HG02610 (cell line): ENCODE measurements at regions not wholly inside any gene's neighbourhood (a gene's known extent, or its start where the extent isn't known, plus 50 kb on each side); places are given as distances from the start of the nearest gene placed in this dataset.

ENCODE experiments used
- ATAC-seq: cut with Tn5 transposase; IDR thresholded peaks from one replicate; pipeline ENCODE4 v1.9.1; 2021; ENCODE audit warnings: mild to moderate bottlenecking, moderate library complexity; ENCODE audit not compliant: unreplicated experiment

DNA sequence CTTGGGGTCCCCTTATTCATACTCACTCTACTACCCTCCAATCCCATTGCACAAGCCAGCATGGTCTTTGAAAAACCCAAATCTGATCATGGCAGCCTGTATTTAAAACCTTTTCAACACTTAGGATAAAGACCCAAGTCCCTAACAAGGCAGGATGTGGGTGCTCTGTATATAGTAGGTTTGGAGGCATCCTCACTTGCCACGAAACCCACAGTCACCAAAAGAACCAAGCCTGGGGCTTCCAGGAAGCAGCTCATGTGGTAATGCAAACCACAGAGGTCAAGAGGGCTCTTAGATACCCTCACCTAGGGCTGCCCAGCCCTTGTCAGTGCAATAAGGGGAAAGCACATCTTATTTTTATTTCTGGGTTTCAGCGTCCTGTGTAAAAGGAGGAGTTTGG, 218.6 kb upstream of the ASIC2 start:
- no peak for ATAC-seq

DNA sequence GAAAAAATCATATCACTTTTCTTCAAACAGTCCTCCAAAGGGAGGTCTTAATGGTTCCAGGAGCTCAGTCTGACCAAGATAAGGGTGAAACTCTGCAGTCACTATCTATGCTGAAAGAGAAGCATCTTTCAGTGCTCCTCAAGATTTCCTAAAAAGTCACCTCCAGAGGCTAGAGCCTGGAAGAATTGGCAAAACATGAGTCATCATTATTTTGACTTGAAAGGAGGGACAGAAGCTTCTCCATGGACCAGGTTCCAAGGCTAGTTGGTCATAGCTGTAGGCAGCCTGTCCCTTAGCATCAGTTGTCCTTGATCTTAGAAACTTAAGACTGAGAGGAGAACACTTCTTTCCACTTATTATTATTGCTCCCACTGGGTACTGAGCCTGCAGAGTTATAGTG, 219.0 kb upstream of the ASIC2 start:
- ATAC-seq = no peak

DNA sequence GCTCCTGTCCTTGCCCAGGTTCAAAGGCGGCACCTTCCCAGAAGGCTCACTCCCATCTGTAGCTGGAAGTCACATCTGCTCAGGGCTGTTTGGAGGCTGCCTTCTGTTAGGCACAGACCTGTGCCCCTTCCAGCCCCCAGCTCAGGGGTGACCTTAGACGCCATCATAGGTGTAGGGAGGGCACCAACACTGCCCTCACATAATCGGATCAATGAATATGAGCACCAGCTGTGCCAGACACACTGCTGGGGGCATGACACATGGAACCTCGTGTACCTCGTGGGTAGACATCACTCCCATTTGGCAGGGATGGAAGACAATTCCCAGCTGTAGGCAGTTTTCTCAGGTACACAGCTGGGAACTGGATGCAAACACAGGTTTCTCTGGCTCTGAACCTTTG, 220.7 kb upstream of the ASIC2 start:
- ATAC-seq = no peak

DNA sequence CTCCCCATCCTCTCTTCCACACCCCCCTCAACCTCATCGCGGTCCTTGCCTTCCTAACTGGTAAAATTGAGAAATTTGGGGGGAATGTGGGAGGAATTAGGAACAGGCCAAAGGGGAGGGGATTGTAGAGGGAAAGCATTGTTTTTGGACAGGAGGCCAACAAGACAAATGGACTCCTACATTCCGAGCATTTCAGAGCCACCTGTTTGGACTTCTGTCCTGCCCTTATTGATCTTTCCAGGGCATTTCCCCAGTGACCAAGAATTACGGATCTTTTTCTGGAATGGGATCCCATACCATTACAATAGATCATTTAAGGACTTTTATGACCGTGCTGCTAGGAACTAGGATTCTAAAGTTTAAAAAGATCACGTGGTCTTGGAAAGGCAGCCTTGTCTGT, 221.3 kb upstream of the ASIC2 start:
- no peak for ATAC-seq

DNA sequence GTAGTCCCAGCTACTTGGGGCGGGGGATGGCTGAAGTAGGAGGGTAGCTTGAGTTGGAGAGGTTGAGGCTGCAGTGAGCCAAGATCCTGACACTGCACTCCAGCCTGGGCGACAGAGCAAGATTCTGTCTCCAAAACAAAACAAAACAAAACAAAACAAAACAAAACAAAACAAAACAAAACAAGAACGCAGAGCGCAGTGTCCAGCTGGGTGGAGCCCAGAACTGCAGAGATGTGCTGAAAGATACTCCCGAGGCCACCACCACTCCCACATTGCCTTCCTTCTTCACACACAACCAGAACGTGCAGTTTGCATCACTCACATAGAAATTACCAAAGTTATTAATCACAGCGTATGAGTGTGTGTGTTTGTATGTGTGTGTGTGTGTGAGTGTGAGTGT, 222.9 kb upstream of the ASIC2 start:
- ATAC-seq = no peak

DNA sequence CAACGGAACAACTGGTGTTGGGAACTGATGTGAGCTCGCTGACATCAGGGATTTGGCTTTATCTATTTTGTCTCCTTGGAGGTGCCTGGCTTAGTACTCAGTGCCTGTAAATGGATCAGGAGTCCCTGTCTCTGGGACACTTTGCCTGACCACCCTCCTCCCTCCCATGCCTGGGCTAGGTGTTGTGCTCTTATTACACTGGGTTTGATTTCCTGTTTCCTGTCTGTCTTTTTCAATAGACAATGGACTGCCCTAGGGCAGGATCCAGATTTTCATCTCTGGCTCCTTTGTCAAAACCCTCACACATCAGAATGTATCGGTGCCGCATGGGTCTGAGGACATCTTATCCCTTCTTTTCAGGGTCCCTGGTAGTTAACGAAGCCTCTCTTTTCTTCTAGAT, 223.6 kb upstream of the ASIC2 start:
- ATAC-seq = no peak

DNA sequence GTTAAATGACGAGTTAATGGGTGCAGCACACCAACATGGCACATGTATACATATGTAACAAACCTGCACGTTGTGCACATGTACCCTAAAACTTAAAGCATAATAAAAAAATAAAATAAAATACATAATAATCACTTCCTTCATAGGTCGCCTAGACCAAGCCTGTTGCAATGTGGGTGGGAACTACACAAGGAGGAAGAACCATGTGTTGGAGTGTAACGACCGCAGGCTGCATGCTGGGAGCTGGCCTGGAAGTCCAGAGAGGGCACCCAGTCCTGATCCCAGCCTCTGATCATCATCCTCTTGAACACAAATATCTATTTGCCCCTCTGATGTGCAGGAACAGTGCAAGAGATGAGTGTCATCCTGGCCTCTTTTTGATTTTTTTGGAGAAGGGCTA, 224.7 kb upstream of the ASIC2 start:
- ATAC-seq = no peak

DNA sequence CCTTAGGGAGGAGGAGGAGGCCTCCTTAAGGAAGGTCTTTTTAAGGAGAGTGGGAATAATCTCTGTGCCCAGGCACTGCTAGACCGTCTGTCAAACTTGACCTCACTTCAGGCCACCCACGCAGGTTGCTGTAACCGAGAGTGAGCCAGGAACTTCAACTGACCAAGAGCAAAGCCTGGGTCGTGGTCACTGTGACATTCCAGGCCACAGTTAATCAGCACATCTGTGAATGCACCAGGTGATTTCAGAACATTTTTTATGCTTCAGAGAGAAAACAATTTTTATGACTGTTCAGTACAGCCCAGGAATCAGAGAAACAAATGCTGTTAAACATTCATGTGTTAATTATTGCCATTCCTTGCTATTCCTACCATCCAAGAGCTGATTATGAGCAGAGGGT, 226.6 kb upstream of the ASIC2 start:
- ATAC-seq = no peak

DNA sequence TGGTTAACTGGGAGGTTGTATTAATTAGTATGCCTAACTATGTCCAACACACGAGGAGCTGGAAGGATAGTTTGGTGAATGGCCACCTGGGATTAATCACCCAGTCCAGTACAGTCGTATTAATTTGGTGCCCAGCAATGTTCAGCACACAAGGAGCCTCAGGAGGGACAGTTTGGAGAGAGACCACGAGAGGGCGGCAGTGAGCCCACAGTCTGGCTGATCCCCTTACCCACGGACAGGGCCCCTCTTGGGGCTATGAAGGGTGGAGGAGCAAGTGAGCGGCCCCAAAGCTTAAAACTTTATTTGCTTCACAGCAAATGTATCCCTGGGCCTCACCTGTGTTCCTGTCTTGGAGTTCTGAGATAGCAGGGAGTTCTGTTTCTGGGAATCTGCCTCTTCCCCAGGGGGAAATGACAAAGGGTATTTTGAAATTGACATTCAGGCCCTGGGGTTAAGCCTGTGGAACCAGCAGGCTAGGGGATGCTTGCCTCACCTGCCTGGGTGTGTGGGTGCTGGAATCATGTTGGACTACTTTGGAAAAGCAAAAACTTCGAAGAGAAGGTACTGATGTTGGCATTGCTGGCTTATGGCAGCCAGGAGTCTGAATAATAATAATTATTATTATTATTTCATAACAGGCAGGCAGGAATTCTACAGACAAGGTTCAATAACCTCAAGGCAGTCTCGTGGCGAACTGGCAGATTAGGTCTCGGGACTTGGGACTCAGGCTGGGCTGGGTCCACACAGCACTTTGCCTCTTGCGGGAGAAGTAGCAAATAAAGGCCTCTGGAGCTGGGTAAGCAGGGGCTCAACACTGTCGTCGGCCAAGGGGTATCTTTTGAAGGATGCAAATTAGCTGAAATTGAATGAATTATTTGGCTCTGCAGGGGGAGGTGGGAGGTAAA, 227.6 kb upstream of the ASIC2 start:
- no peak for ATAC-seq

DNA sequence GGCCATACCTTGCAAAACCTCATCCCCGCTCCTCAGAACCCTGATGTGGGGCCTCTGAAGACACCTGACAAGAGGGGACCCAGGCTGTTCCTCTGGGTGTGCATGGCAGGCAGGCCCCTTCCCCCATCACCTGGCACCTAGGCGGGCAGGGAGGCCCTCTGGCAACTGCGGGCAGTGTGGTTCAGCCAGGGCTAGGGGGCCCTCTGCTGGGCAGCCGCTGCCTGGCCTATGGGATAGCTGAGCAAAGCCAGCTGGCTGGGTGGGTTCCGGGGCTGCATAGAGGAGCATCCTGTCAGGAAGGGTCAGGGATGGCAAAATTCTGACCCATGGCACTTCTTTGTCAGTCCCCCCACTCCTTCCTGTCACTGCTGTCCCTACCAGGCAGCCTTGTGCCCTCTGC, 228.7 kb upstream of the ASIC2 start:
- ATAC-seq = no peak

DNA sequence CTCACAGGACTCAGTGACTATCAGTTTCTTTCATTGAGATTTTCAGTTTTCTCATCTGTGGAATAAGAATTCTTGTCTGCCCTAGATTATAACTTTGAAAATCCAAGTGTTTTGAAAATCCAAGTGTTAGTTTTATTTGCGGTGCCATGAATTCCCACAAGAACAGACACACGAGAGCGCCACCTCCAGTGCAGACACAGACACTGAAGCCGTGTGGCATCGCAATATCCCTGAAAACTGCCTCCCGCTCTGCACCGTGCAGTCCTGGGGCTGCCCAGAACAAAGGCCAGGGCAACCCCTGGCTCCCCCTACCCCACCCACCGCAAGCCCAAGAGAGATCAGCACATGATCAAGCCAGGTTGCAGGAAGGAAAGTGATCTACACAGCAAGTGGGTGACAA, 229.5 kb upstream of the ASIC2 start:
- ATAC-seq = no peak

DNA sequence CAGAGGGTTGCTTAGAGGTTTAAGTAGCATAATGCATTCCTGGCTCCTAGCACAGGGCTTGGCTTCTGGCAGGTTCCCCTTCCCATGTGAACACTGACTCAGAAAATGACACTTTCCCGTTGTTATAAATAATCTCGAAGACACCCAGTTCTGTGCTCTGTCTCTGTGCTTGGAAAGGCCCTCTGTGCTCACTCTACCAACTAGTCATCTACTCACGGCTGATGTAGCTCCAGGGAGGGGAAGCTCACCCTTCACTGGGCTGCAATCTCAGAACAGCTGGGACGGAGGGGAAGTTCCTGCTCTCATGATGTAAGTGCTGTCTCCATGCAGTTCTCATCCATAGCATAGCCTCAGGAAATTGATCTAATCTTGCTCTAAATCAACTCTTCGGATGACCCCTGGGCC, 230.5 kb upstream of the ASIC2 start:
- ATAC-seq = no peak

DNA sequence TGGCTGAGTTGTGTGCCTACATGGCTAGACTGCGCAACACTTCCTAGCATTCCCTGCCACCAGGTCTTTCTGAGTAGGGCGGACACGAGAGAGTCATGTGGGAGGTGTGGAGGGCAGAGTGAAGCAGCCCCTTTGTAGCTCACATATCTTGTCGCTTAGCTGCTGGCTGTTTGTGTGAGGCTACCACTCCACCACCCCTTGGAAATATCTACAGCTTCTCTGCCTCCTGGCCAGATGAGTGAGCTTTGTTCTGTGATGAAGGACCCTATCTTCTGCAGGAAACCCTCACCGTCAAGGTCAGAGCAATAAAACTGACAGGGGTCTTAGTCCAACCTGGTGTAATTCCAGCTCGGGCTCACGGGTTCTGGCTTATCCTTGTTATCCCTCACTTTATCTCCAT, 232.1 kb upstream of the ASIC2 start:
- no peak for ATAC-seq

DNA sequence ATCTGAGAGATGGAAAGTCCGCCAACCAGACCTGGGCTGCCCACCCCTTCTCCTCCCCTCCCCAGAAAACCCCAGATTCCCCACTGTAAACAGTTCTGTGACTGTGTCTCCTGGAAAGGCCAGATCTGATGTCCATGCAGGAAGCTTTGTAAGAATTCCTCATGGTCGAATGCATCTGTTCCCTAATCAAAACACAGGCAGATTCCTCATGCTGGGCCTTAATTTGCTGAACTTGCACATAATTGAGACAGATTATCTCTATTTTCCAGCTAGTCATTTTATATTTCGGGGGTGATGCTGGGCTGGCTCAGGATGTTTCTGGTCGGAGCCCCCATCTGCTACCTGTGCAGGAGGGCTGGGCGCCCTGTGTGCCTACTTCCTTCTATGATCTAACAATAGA, 233.6 kb upstream of the ASIC2 start:
- ATAC-seq = no peak

DNA sequence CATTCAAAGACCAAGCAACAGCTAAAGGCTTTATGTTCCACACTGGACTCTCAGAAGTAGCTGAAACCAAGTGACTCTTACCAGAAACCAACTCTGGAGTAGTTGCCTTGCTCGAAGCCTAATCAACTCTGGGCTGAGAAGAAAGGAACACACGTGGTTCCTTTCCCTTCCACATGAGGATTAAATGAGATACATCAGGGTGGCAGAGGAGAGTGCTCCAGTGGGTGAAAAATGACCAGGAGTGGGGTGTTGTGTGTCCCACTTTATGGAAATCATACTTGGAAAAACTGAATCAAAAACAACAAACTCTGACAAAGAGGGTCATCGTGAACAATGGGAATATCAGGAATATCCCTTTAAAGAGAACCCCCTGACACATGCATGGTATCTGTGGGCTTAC, 234.2 kb upstream of the ASIC2 start:
- ATAC-seq = no peak

DNA sequence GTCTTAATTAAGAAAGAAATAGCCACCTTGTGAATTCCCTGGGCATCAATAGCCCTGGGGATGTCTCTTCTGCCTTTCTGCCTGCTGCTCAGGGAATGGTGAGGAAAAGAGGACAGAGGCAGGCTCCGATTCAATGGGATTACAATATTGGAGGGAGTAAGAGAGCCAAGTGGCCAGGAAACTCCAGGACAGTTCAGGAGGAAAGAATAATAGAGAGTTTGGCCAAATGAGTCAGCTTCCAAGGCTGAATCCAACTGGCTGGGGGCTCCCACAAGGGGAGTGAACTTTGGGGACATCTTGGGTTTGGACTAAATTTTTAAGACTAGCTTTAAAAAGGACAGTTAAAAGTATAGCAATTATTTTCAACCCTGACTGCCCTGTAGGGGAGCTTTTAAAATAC, 235.8 kb upstream of the ASIC2 start:
- ATAC-seq = no peak

DNA sequence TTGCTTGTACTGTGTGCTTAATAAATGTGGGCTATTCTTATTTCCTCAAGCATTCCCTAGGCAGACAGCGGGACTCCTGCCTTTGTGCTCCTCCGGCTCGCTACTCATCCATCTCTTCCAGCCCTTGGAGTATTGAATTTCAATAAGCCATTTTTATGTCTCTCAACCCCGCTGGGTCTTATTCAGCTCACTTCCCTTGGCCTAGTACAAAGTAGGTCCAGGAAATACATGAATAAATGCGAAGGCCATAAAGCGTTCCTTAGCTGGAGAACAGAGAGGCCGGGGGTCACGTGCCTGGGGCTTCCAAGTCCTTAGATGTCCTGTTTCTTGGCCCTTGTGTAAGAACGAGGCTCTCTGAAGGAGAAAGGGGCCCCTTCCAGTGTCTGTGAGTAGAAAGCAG, 236.7 kb upstream of the ASIC2 start:
- ATAC-seq = no peak

DNA sequence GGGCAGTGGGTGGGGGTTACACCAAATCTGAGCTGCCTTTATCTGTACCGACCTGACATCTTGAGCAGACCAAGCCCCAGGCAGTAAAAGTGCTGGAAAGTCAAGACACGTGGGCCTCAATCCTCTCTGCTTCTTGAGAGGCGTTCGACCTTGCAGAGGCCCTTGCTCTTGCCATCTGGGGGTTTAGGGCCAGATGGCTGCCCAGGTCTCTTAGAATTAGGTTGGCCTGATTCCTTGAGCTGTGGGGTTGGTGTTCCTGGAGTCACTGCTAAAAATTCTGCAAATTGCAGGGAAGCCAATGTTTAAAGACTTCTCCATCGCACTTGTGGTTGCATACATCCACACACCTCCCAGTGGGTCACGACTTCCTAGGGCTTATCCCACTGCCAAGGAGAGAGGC, 238.2 kb upstream of the ASIC2 start:
- ATAC-seq = no peak

DNA sequence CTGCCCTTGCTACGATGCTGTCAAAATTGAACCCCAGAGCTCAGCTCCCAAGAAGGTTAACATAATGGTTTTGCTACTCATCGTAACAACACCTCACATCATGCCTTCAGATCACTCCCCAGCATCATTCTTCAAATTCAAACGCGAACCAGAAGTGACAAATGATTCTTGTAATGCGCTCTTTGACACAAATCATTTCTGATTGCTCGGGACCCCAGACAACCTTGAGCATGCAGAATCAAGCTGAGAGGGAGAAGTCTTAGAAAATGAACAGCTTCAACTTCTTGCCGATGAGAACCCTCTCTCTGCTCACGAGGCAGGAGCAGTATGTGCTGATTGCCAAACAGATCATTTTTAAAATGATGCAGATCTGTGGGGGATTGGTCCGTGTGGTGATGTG, 241.0 kb upstream of the ASIC2 start:
- ATAC-seq = no peak

DNA sequence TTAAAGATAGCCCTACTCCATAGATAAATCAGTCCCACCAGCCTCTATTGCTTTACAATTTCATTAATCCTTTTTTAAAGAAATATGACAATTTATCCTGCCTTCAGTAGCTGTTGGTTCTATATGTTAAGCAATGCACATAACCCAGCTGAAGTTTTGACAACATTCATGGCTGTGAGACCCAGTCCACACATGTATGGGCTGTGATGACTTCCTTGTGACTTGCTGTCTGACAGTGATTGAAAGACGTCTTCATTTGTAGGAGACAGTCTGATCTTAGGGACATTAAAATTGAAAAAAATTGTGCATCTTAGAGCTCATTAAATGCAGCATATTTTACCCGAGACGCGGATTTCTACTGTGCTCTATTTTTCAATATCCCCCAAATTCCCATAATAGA, 252.0 kb upstream of the ASIC2 start:
- no peak for ATAC-seq

DNA sequence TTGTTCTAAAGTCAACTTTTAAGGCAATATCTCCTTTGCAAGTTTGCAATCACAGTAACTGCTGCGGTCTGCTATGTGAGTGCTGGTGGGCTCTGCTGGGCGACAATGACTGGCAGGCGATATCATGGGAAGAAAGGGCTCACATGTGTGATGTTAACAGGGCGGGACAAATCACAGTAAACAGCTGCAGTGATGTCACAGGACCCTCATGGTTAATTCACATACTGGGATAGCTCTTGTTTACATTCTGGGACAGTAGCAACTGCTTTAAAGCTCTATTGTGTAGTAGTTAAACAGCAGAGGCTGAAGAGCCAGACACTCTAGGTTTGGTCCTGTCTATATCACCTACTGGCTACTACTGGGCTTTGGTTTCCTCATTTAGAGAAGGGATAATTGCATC, 257.2 kb upstream of the ASIC2 start:
- no peak for ATAC-seq

DNA sequence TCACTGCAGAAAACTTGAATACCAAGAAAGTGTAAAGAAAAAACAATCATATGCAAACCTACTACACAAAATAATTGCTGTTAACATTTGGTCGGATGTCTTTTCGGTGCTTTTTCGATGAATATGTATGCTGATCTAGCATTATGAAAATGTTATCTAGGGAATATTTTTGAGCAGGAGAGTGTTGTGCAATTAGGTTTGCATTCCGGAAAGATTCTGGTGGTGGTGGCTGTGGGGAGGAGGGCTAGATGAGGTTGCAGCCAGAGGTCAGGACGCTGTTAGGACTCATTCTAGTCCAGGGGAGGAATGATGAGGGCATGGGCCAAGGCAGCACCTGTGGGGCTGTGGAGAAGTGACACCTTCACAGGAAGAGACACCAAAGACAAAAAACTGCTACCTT, 258.0 kb upstream of the ASIC2 start:
- ATAC-seq = no peak

DNA sequence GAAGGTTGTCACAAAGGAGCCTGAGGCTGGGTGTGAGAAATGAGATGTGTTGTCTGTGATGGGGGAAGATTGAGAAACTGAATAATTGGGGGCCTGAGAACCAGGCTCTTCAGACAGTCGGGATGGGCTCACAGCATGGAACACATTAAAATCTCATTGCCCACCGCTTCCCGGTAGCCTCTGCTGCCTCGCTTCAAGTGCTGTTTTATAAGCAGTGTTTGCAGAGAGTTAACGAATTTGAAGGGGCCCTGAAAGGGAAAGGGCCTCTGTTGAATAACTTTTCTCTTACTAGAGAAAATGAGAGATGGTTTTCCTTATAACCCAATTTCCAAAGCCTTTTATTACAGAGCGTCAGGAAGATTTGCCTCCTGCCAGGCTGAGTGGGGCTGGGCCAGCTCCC, 258.8 kb upstream of the ASIC2 start:
- no peak for ATAC-seq
